ENCODE measurements at regions not wholly inside any gene's neighbourhood (a gene's known extent, or its start where the extent isn't known, plus 50 kb on each side); places are given as distances from the start of the nearest gene placed in this dataset.

DNA sequence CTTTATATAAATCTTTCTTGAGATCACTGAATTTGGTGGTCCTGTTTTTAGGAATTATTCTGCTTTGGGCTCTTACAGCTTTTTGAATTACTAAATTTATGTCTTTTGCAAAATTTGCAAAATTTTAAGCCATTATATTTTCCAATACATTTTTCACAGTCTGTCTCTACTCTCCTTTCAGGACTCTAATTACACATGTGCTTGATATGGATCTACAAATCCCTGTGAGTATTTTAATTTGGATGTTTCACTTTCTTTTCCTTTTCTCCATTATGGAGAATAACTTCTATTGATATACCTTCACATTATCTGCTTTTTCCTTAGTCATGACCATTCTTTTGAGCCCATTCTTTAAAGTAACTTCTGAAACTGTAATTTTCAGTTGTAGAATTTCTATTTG lies 315.4 kb downstream of the DCAF12L2 start:
- no peak for TF ChIP-seq EZH2phosphoT487 (IDR thresholded peaks at IDR 0.05; ENCODE audit: insufficient read depth, low read depth)
- no peak for TF ChIP-seq EZH2 (IDR thresholded peaks at IDR 0.05; ENCODE audit: insufficient read depth, poor library complexity, severe bottlenecking)
